ENCODE measurements at regions not wholly inside any gene's neighbourhood (a gene's known extent, or its start where the extent isn't known, plus 50 kb on each side); places are given as distances from the start of the nearest gene placed in this dataset.
"Not testable (repeated sequence)": the region's sequence is repeated elsewhere in the genome, so short reads cannot be mapped to it uniquely, and the experiment has no call there.

- intact Hi-C loops (cut with micrococcal nuclease) = no loop called here
- DNase-seq (no peak), ATAC-seq (no peak)
These were observed 114.1 kb downstream of the FAR1 start for GRCh38 chr11:13782390-13783075.

GRCh38 chr11:13784441-13784840 is 116.0 kb downstream of the FAR1 start:
- DNase-seq = no peak
- no peak for ATAC-seq
- intact Hi-C loops (cut with micrococcal nuclease) = no loop called here

GRCh38 chr11:13784855-13785254 is 116.4 kb downstream of the FAR1 start:
- intact Hi-C loops (cut with micrococcal nuclease) = no loop called here
- DNase-seq (no peak), ATAC-seq (no peak)

- no peak for DNase-seq
- intact Hi-C loops (cut with micrococcal nuclease) = no loop called here
- ATAC-seq = no peak
These were observed 118.2 kb downstream of the FAR1 start for GRCh38 chr11:13786688-13787087.

- intact Hi-C loops (cut with micrococcal nuclease); DNase-seq; ATAC-seq: not testable (repeated sequence)
These were observed 129.1 kb downstream of the FAR1 start for GRCh38 chr11:13797616-13798015.

- intact Hi-C loops (cut with micrococcal nuclease) = no loop called here
- DNase-seq (no peak), ATAC-seq (no peak)
These were observed 132.4 kb downstream of the FAR1 start for GRCh38 chr11:13800901-13801300.

- ATAC-seq (no peak), DNase-seq (no peak)
- intact Hi-C loops (cut with micrococcal nuclease) = no loop called here
These were observed 144.2 kb upstream of the SPON1 start for GRCh38 chr11:13818325-13818724.

- DNase-seq (no peak), ATAC-seq (no peak)
- intact Hi-C loops (cut with micrococcal nuclease) = no loop called here
These were observed 135.8 kb upstream of the SPON1 start for GRCh38 chr11:13826505-13827278.

GRCh38 chr11:13831696-13832095 is 130.8 kb upstream of the SPON1 start:
- ATAC-seq = no peak
- intact Hi-C loops (cut with micrococcal nuclease) = no loop called here
- DNase-seq = no peak

- intact Hi-C loops (cut with micrococcal nuclease) = no loop called here
- no peak for DNase-seq
- ATAC-seq = no peak
These were observed 128.1 kb upstream of the SPON1 start for GRCh38 chr11:13834463-13834862.

- no peak for DNase-seq
- intact Hi-C loops (cut with micrococcal nuclease) = no loop called here
- no peak for ATAC-seq
These were observed 125.9 kb upstream of the SPON1 start for GRCh38 chr11:13836666-13837065.

- intact Hi-C loops (cut with micrococcal nuclease) = no loop called here
- DNase-seq (no peak), ATAC-seq (no peak)
These were observed 125.2 kb upstream of the SPON1 start for GRCh38 chr11:13837286-13837685.

GRCh38 chr11:13841393-13841792 is 121.1 kb upstream of the SPON1 start:
- intact Hi-C loops (cut with micrococcal nuclease) = no loop called here
- no peak for ATAC-seq
- DNase-seq = no peak

- intact Hi-C loops (cut with micrococcal nuclease) = no loop called here
- ATAC-seq (no peak), DNase-seq (no peak)
These were observed 114.5 kb upstream of the SPON1 start for GRCh38 chr11:13848031-13848430.

GRCh38 chr11:13850231-13851005 is 112.1 kb upstream of the SPON1 start:
- DNase-seq = no peak
- intact Hi-C loops (cut with micrococcal nuclease) = no loop called here
- ATAC-seq = no peak

GRCh38 chr11:13851691-13852090 is 110.8 kb upstream of the SPON1 start:
- intact Hi-C loops (cut with micrococcal nuclease) = no loop called here
- DNase-seq = no peak
- no peak for ATAC-seq

GRCh38 chr11:13852481-13852880 is 110.0 kb upstream of the SPON1 start:
- intact Hi-C loops (cut with micrococcal nuclease) = no loop called here
- DNase-seq (no peak), ATAC-seq (no peak)

- ATAC-seq = no peak
- no peak for DNase-seq
- intact Hi-C loops (cut with micrococcal nuclease) = no loop called here
These were observed 104.7 kb upstream of the SPON1 start for GRCh38 chr11:13857828-13858227.

- DNase-seq = no peak
- intact Hi-C loops (cut with micrococcal nuclease) = no loop called here
- no peak for ATAC-seq
These were observed 102.6 kb upstream of the SPON1 start for GRCh38 chr11:13859892-13860291.

- DNase-seq (no peak), ATAC-seq (no peak)
- intact Hi-C loops (cut with micrococcal nuclease) = no loop called here
These were observed 101.1 kb upstream of the SPON1 start for GRCh38 chr11:13861411-13861810.
